ENCODE measurements at regions not wholly inside any gene's neighbourhood (a gene's known extent, or its start where the extent isn't known, plus 50 kb on each side); places are given as distances from the start of the nearest gene placed in this dataset.

DNA sequence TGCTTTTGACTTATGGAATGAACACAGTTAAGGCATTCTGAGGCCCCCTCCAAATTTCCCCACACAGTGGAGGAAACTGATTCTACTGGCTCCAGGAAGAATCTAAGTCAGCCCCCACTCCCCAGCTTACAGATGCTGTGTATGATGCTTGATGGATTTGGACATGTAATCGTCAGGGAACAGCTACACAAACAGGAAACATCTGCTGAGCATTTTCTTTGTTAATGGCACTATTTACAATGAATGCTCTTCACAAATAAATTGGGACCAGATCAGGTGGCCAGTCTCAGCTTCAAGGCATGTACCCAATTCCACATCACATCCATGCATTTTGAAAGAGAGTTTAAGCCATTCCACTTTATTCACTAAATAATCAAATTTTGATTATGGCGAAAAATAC is 562.3 kb downstream of the SOX11 start:
- no peak for DNase-seq

DNA sequence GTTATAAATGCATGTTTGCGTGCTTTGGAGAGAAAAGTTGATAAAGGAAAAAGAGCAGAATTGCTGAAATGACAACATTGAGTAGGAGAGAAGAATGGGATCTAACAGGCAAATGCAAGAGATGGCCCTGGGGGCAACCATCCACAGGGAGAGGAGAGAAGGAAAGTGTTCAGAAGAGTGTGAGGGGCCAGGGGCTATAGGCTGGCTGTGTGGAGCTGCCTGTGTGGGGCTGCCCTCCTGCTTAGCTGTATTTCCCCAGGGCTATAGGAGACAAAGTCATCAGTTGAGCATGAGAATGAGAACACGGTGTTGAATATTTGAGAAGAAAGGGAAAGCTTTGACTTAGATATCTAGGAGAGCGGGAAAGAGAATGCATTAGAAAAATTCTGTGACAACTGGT is 572.0 kb downstream of the SOX11 start:
- no peak for DNase-seq

GRCh38 chr2:6281524-6281923 is 584.2 kb downstream of the CMPK2 start:
- DNase-seq, result no peak

- DNase-seq, result no peak
Measured at GRCh38 chr2:6283259-6283658, 582.4 kb downstream of the CMPK2 start.

DNA sequence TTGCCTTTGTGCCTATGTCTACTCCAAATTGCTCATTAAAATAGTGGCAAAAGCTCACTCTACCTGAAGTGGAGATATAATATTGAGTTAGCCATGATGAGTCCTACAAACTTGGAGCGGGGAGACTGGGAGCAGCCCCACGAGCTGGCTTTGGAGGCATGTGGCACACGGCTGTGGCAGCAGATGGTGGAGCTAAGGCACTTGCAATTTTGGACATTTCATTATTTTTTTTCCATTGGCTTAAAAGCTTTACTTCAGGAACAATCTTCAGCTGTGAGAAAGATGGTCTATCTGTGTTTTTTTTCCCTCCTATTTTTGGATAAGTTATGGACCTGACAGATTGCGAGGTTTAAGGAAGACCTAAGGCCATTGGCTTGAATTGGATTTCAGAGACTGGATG is 578.3 kb downstream of the CMPK2 start:
- DNase-seq, result no peak

- DNase-seq, result no peak
Measured at GRCh38 chr2:6288791-6289190, 576.9 kb downstream of the CMPK2 start.

DNA sequence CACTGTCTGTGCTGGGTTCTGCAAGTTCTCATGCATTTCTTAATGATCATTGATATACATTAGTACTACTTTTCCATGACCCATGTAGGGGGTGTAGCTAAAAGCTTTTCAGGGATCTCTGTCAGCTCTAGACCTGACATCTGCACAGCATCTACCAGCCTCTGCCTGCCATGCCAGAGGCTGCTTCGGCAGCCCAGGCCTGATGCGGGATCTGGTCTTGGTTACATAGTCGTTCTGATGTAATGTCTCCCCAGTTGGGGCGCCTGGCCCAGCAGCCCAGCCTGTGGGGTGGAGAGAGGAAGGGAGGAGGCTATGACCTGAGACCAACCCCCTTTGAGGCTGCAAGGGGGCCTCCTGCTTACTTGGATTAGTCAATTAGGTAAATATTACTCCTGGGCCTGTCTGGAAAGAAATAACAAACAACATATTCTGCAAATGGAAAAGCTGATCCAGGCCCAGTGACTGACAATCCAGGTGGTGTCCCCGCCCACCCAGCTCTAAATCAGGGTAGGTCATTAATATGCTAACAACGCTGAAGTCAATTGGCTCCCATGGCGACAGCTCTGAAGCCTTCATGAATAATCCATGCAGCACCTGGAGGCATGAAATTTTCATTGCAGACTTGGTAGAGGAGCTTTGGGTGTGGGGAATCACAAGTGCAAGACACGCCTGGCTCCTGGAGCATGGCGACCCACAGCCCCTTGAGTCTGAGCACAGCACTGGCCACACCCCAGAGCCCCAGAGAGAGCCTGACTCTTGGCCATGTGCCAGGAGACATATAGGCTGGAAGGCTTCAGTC is 575.3 kb downstream of the CMPK2 start:
- DNase-seq, result peak in 1 of 58 donors; percentile 8

GRCh38 chr2:6294791-6295190 is 570.9 kb downstream of the CMPK2 start:
- no peak for DNase-seq

GRCh38 chr2:6297238-6297637 is 568.5 kb downstream of the CMPK2 start:
- no peak for DNase-seq

DNA sequence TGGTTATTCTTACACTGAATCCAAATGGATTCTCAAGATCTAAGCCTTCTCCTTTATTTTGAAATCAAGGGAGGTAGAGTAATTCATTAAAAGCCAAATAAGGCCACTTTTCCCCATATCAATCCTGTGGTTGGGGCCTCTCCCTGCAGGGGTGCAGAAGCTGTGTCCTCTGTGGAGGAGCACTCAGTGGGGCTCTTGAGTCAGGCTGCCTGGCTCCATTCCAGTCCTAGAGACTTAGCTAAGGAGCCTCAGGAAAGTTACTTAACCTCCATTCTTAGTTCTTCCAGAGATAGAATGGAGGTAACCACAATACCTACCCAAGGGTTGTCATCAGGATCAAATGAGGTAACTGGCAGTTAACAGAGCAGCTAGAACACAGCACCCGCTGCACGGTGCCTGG is 564.3 kb downstream of the CMPK2 start:
- no peak for DNase-seq

DNA sequence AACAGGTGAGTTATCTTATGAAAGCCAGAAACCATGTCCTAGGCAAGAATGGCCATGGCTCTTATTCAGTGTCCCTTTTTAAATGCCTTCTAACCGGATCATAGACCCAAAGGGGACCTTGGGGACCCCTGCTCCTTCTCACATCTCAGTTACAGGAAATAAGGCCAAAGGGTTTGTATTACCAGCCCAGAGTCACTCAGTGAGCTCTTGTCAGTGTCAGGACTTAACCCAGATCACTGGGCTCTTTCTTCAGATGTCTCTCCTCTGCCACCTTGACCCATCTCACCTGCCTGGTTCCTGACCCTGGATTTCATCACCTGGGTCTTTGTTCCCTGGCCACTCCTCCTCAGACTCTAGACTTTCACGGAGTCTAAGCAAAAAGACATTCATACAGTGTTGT is 556.7 kb downstream of the CMPK2 start:
- DNase-seq, result no peak

- peak in 1 of 58 donors; percentile 17 for DNase-seq
Measured at GRCh38 chr2:6309415-6310255, 556.1 kb downstream of the CMPK2 start.

GRCh38 chr2:6310256-6311215 is 555.2 kb downstream of the CMPK2 start:
- DNase-seq, result peak in 3 of 58 donors; percentile 1 to 11 (median 6)

DNA sequence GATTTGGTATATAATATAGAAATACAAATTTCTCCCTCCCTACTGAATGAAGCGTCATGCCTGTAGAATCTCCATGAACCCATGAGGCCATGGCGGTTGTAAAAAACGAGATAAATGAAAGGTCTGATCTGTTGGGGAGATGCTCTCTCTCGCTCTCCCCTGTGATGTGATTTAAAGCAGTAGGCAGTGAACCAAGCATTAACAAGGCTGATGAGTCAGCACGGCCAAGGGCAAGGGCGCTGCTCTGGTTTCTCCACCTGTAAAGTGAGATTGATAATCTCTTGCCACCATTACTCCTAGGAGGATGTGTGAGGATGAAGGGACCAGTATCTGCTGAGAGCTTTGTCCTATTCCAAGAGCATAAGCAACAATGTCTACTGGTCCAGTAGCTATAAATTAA is 553.3 kb downstream of the CMPK2 start:
- DNase-seq, result no peak

DNA sequence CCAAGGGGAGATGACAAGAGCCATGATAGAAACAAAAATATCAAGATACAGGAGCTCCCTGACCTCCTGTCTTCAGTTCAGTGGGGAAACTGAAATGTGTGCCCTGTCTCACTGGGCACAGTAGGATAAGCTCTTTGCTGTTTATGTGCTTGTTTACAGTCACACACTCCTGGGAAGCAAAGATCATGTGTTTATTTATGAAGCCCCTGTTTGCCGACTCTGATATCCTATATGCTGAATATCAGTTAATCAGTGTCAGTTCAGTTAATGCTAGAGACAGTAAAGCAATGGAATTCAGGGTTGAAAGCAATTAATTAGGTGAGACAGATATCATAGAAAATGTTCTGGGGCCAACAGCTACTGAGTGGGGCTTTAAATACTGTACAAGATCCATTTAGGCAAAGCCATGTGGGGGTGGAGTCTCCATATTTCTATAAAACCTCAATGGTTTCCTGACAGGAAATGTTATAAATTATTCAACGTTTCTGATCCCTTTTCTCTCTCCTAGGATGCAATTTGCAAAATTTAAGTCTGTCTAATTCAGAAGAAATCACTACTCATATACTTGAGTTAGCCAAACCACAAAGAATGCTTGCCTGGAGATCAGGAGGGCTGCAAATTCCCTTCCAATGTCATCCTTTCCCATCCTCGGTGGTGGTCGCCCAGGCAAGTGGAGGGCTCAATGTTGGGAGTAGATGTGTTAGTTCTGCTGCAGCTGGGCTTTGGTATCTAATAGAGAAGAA is 551.3 kb downstream of the CMPK2 start:
- no peak for DNase-seq

DNA sequence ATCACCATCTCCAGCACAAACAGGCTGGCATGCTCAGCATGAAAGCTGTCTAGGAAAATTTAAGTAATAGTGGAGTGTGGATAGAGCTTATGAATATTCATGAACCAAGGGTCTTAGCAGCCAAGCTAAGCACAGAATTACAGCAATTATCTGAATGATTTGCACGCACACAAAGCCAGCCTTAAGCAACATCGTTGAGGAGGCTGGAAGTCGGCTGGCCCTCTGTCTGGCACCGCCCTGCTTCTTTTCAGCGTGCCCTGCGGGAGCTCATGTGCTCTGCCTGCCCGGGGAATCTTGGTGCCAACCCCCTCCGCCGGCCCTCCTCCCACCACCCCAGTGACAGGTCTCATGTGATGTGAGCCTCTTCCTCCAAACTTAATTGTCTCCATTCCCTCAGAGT is 540.1 kb downstream of the CMPK2 start:
- peak in 4 of 58 donors; percentile 4 to 20 (median 6) for DNase-seq

DNA sequence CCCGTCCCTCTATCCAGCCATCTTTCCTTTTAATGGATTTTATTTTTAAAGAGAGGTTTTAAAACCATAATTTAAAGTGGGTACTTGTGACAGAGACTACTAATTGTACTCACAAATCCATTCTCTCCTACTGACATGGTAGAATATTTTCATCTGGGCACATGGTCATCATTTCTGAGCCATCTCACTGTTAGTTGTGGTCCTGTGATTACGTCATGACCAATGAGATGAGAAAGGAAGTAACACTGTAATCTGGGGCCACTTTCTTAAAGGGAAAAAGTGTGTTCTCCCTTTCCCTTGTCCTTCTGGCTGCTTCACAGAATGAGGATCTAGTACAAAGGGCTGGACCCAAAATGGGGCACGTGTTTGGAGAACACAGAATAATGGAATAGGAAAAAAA is 538.7 kb downstream of the CMPK2 start:
- DNase-seq, result no peak

DNA sequence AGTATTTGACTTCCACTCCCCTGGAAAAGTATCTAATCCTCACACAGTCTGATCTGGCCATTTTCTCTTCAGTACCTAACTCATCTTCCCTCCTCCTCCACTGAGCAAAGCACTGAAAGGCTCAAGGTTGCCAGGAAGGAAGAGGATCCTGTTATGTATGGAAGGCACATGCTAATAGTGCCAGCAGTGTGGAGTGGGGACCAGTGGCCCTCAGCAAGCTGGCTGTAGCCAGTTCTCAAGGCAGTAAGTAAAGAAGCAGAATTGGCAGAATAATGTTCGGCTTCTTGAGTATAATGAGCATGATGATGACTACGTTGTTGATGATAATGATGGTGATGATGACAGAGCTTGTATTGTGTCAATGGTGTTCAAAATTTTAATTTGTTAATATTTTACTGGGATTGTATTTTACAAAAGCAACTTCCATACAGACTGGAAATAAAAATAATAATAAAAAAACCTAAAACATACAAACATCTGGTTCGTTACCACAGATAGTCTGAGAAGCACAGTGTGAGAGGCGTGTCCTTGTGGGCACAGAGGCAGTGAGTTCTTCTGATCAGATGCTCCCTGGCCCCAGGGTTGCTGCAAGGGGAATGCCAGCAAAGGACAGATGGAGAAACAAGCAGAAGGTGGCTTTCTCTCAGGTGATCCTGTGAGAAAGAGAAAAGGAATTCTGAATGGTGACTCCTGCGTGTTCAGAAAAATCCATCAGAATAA is 528.8 kb downstream of the CMPK2 start:
- no peak for DNase-seq

GRCh38 chr2:6337472-6337820 is 528.3 kb downstream of the CMPK2 start:
- no peak for DNase-seq

DNA sequence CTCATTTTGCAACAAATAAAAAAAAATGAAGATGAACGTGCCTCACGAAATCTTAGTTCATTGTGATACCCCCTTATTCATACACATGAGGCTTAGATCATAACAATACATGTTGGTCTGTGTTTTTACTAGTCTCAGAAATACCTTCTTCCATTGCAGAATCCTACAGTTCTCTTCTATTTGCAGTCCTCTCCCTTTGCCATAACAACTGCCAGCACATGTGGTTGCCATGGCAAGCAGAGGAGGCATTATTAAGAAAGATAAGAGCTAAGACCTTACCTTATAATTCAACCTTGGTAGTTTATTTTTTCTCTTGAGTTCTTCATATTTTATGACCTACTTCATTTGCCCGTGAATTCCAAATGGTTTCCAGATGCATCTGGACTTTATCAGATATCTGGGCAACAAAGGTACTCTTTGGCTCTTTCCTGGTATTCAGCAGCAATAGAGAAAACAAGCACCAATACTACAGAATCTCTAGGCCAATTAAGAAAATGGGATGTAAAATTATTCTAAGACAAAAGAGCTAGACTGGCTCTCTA is 524.0 kb downstream of the CMPK2 start:
- no peak for DNase-seq

Measured in anterior cingulate cortex (tissue), 58 donors.